Endothelial cell (in vitro differentiated cells): ENCODE measurements at regions not wholly inside any gene's neighbourhood (a gene's known extent, or its start where the extent isn't known, plus 50 kb on each side); places are given as distances from the start of the nearest gene placed in this dataset.

Experiments
- DNase-seq: peaks from one replicate; pipeline ENCODE4 v3.0.0; 2021; ENCODE audit warnings: low spot score
- H3K27ac Mint-ChIP-seq: one replicate; pipeline ENCODE4 v1.8.0; 2021; ENCODE audit warnings: mixed read lengths, inconsistent platforms; ENCODE audit not compliant: unreplicated experiment
- H3K27me3 Mint-ChIP-seq: one replicate; pipeline ENCODE4 v1.8.0; 2021; ENCODE audit warnings: mild to moderate bottlenecking, moderate library complexity, mixed read lengths, inconsistent platforms; ENCODE audit not compliant: unreplicated experiment
- H3K36me3 Mint-ChIP-seq: one replicate; pipeline ENCODE4 v1.8.0; 2021; ENCODE audit warnings: mild to moderate bottlenecking, low read depth, mixed read lengths, inconsistent platforms; ENCODE audit not compliant: unreplicated experiment
- H3K4me1 Mint-ChIP-seq: one replicate; pipeline ENCODE4 v1.8.0; 2021; ENCODE audit warnings: mild to moderate bottlenecking, mixed read lengths, inconsistent platforms; ENCODE audit not compliant: unreplicated experiment
- H3K4me3 Mint-ChIP-seq: one replicate; pipeline ENCODE4 v1.8.0; 2021; ENCODE audit warnings: mild to moderate bottlenecking, mixed read lengths, inconsistent platforms; ENCODE audit not compliant: unreplicated experiment
- H3K9me3 Mint-ChIP-seq: one replicate; pipeline ENCODE4 v1.8.0; 2021; ENCODE audit warnings: mixed read lengths, inconsistent platforms; ENCODE audit not compliant: unreplicated experiment
- TF ChIP-seq, protein P1 (sequence below): fragments of 200-600 bp; sonication (generic); IDR thresholded peaks from one replicate; pipeline ENCODE4 v1.5.0; 2021; ENCODE audit warnings: antibody characterized with exemption; ENCODE audit not compliant: unreplicated experiment

DNA sequence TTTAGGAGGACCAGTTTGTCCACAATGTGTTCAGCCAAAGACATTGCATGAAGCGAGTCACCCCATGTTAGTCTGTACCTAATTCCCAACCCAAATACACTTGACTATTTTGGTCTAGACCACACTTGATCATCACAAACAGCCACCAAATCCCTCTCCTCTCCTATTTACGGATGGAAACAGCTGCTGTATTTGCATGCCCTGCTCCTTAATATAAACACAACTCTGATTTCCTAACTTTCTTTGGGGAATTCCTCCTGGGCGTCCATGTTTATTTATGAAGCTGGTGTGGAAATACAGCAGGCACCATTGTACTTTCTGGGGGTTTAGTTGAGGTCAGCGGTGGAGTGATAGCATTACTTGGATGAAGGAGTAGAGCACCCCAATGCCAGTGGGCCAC, 235.2 kb downstream of the TLE3 start:
- H3K4me1 Mint-ChIP-seq: peaks cover 12% of the 10 kb centered on the region
- no peak for DNase-seq
- no peaks in the 10 kb centered on the region for H3K9me3 Mint-ChIP-seq
- no peak overlapping the region for H3K4me3 Mint-ChIP-seq
- peaks cover 3% of the 10 kb centered on the region for H3K27me3 Mint-ChIP-seq
- TF ChIP-seq, protein P1, sequence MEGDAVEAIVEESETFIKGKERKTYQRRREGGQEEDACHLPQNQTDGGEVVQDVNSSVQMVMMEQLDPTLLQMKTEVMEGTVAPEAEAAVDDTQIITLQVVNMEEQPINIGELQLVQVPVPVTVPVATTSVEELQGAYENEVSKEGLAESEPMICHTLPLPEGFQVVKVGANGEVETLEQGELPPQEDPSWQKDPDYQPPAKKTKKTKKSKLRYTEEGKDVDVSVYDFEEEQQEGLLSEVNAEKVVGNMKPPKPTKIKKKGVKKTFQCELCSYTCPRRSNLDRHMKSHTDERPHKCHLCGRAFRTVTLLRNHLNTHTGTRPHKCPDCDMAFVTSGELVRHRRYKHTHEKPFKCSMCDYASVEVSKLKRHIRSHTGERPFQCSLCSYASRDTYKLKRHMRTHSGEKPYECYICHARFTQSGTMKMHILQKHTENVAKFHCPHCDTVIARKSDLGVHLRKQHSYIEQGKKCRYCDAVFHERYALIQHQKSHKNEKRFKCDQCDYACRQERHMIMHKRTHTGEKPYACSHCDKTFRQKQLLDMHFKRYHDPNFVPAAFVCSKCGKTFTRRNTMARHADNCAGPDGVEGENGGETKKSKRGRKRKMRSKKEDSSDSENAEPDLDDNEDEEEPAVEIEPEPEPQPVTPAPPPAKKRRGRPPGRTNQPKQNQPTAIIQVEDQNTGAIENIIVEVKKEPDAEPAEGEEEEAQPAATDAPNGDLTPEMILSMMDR: no peak
- H3K27ac Mint-ChIP-seq: no peak overlapping the region
- no peaks in the 10 kb centered on the region for H3K36me3 Mint-ChIP-seq

DNA sequence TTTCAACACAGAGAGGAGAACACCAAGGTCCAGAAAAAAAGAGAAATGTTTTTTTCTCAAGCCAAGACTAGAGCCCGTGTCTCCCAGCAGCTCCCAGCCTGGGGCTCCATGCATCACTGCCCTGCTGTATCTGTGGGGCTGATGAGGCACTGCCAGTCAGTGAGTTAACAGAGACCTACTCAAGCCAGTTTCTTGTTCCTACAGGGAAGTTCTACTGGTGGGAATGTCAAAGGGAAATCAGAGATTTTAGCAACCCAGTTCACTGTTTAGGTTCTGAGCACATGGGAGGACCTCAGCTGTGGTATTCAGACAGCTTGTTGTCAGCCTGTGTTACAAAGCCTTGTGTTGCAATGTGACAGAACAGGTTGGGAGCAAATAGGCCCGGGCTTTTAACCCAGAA, 234.3 kb downstream of the TLE3 start:
- H3K4me3 Mint-ChIP-seq: no peak overlapping the region
- peaks cover 6% of the 10 kb centered on the region for H3K4me1 Mint-ChIP-seq
- no peaks in the 10 kb centered on the region for H3K27me3 Mint-ChIP-seq
- H3K9me3 Mint-ChIP-seq: no peaks in the 10 kb centered on the region
- no peak for DNase-seq
- TF ChIP-seq, protein P1: no peak
- no peak overlapping the region for H3K27ac Mint-ChIP-seq
- no peaks in the 10 kb centered on the region for H3K36me3 Mint-ChIP-seq

DNA sequence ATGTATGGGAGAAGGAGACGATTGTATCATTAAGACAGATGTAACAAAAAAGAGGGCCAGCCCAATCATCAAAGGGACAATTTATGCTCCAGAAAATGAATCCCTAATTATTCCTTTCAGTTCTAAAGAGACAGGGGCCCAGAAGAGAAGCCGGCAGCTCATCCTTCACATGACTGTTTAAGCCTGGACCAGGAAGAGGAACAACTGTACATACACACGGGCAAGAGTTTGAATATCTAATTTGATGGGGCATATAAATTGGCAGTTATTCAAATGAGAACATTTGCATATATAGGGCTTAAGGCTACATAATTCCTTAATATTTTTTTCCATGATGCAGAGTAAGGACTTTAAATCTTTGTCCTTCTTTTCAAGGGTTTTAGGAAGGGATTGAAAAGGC, 232.3 kb downstream of the TLE3 start:
- no peak overlapping the region for H3K27ac Mint-ChIP-seq
- H3K4me1 Mint-ChIP-seq: peaks cover 6% of the 10 kb centered on the region
- no peaks in the 10 kb centered on the region for H3K27me3 Mint-ChIP-seq
- no peaks in the 10 kb centered on the region for H3K36me3 Mint-ChIP-seq
- no peak overlapping the region for H3K4me3 Mint-ChIP-seq
- no peak for DNase-seq
- no peaks in the 10 kb centered on the region for H3K9me3 Mint-ChIP-seq
- TF ChIP-seq, protein P1: no peak

DNA sequence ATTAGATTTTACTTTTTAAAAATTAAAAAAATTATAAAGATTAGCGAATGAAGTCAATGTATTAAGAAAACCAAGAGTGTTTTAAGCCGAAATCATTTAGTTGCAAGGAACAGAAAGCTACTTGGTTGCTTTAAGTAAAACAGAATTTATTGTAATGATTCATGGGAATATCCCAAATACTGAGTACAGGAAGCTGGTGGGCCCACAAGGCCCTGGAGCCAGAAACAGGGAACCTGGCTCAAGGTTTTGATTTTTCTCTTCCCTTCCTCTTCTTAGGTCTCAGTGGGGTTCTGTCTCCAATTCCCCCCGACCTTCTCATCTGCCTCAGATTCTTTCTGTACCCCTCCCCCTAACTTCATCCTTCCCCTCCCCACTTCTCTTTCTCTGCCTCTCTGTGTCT, 229.0 kb downstream of the TLE3 start:
- TF ChIP-seq, protein P1: no peak
- peaks cover 2% of the 10 kb centered on the region for H3K27me3 Mint-ChIP-seq

DNA sequence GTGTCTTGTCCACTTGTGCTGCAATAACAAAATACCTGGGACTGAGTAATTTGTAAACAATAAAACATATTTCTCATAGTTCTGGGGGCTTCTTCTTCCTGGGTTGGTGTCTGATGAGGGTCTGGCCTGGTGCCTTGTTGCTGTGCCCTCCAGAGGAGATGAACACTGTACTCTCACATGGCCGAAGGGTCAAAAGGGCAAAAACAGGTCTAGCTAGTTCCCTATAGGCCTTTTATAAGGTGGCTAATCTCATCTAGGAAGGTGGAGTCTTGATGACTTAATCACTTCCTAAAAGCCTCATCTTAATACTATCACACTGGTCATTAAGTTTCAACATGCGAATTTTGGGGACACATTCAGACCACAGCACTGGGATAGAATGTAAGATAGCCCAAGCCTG, 228.4 kb downstream of the TLE3 start:
- H3K36me3 Mint-ChIP-seq: no peaks in the 10 kb centered on the region
- no peaks in the 10 kb centered on the region for H3K9me3 Mint-ChIP-seq
- H3K27me3 Mint-ChIP-seq: peaks cover 2% of the 10 kb centered on the region
- H3K27ac Mint-ChIP-seq: no peak overlapping the region
- no peaks in the 10 kb centered on the region for H3K4me1 Mint-ChIP-seq
- H3K4me3 Mint-ChIP-seq: no peak overlapping the region
- DNase-seq: no peak
- TF ChIP-seq, protein P1: no peak

More for the DNA sequence above, 229.0 kb downstream of the TLE3 start:
- no peaks in the 10 kb centered on the region for H3K36me3 Mint-ChIP-seq
- no peaks in the 10 kb centered on the region for H3K4me1 Mint-ChIP-seq
- no peaks in the 10 kb centered on the region for H3K9me3 Mint-ChIP-seq
- no peak for DNase-seq
- no peak overlapping the region for H3K27ac Mint-ChIP-seq
- no peak overlapping the region for H3K4me3 Mint-ChIP-seq
